NB4 (cell line): ENCODE measurements at regions not wholly inside any gene's neighbourhood (a gene's known extent, or its start where the extent isn't known, plus 50 kb on each side); places are given as distances from the start of the nearest gene placed in this dataset.

Experiments used
- CTCF ChIP-seq: IDR thresholded peaks from one replicate; pipeline ENCODE4 v1.5.1; 2012; ENCODE audit warnings: low read depth, low read length
- MAX ChIP-seq: IDR thresholded peaks from 2 replicates; pipeline ENCODE4 v1.6.1; 2011; ENCODE audit warnings: low read depth, low read length
- POLR2A ChIP-seq: IDR thresholded peaks from 2 replicates; pipeline ENCODE4 v1.6.1; 2011; ENCODE audit warnings: mild to moderate bottlenecking; ENCODE audit not compliant: insufficient read length; ENCODE audit errors: extremely low read depth

GRCh38 chr10:8498290-8498689, 443.8 kb downstream of the GATA3 start:
- no peak for TF ChIP-seq CTCF
- no peak for TF ChIP-seq POLR2A
- no peak for TF ChIP-seq MAX
